PC-9 (cell line): ENCODE measurements at regions not wholly inside any gene's neighbourhood (a gene's known extent, or its start where the extent isn't known, plus 50 kb on each side); places are given as distances from the start of the nearest gene placed in this dataset.

Experiments
- BruUV-seq: library from RNA; stranded (reverse); fragments of 400-500 nt; replicated peaks from 2 replicates; lab custom pipeline; 2021; lab: Mats Ljungman, UMichigan
- CTCF ChIA-PET: fragments of 300-600 bp; sonication (Branson Sonifier 250); formaldehyde crosslinking; loops from one replicate; lab custom pipeline; 2022; ENCODE audit warnings: antibody characterized with exemption; lab: Charles Lee
- POLR2A ChIA-PET: fragments of 300-600 bp; sonication (Branson Sonifier 250); formaldehyde crosslinking; loops from one replicate; lab custom pipeline; 2022; ENCODE audit warnings: antibody characterized with exemption; ENCODE audit not compliant: unreplicated experiment; lab: Charles Lee
- DNase-seq, 2 experiments: peaks; one replicate each; pipeline versions ENCODE4 v3.0.0 to v3.0.0-alpha.2; 2015 to 2022; ENCODE audit warnings: mixed read lengths in 1 of 2
- H2AFZ ChIP-seq: fragments of 200-600 bp; sonication (generic); 2 replicates; pipeline ENCODE4 v1.8.1; 2017; ENCODE audit warnings: antibody characterized with exemption
- H3F3A ChIP-seq: fragments of 200-600 bp; sonication (generic); 2 replicates; pipeline ENCODE4 v1.8.1; 2017; ENCODE audit warnings: antibody characterized with exemption, mild to moderate bottlenecking, low read depth; ENCODE audit not compliant: insufficient read depth
- H3K27ac ChIP-seq: fragments of 200-600 bp; sonication (generic); 2 replicates; pipeline ENCODE4 v1.6.1; 2016; ENCODE audit warnings: mixed run types
- H3K27me3 ChIP-seq: fragments of 200-600 bp; sonication (generic); 2 replicates; pipeline ENCODE4 v1.6.1; 2016; ENCODE audit warnings: low read depth, mixed run types; ENCODE audit not compliant: insufficient read depth
- H3K36me3 ChIP-seq: fragments of 200-600 bp; sonication (generic); 2 replicates; pipeline ENCODE4 v1.6.1; 2016; ENCODE audit warnings: low read depth, mixed run types
- H3K4me1 ChIP-seq: fragments of 200-600 bp; sonication (generic); replicated peaks from 2 replicates; pipeline ENCODE4 v1.6.1; 2016; ENCODE audit warnings: mixed run types; ENCODE audit not compliant: insufficient read depth
- H3K4me2 ChIP-seq: fragments of 200-600 bp; sonication (generic); 2 replicates; pipeline ENCODE4 v1.6.1; 2017; ENCODE audit warnings: mixed run types
- H3K4me3 ChIP-seq: fragments of 200-600 bp; sonication (generic); 2 replicates; pipeline ENCODE4 v1.6.1; 2016; ENCODE audit warnings: mixed run types
- H3K79me2 ChIP-seq: fragments of 200-600 bp; sonication (generic); 2 replicates; pipeline ENCODE4 v1.6.1; 2017; ENCODE audit warnings: low read depth, mixed run types
- H3K9me2 ChIP-seq: fragments of 200-600 bp; sonication (generic); 2 replicates; pipeline ENCODE4 v1.8.1; 2017; ENCODE audit warnings: mild to moderate bottlenecking; ENCODE audit not compliant: insufficient read depth
- H3K9me3 ChIP-seq: fragments of 200-600 bp; sonication (generic); 2 replicates; pipeline ENCODE4 v1.8.1; 2016; ENCODE audit warnings: low read depth; ENCODE audit not compliant: insufficient read depth
- H4K20me1 ChIP-seq: fragments of 200-600 bp; sonication (generic); 2 replicates; pipeline ENCODE4 v1.8.1; 2017; ENCODE audit not compliant: insufficient read depth
- CTCF ChIP-seq: fragments of 200-600 bp; sonication (generic); conservative IDR thresholded peaks from 2 replicates; pipeline ENCODE4 v1.6.1; 2017; ENCODE audit warnings: mixed run types, antibody characterized with exemption, mild to moderate bottlenecking, moderate library complexity
- EZH2 ChIP-seq: fragments of 200-600 bp; sonication (generic); IDR thresholded peaks from 2 replicates; pipeline ENCODE4 v1.8.0; 2017; ENCODE audit warnings: antibody characterized with exemption, low read depth
- intact Hi-C: fragments of 100-400 bp; cut with micrococcal nuclease; formaldehyde crosslinking; loops from one replicate; pipeline ENCODE4 v1.10.0; 2022; ENCODE audit not compliant: unreplicated experiment

- ChIA-PET POLR2A (no interaction called here), CTCF (no interaction called here)
- Histone ChIP-seq H3K27me3 (no peaks in the 10 kb centered on the region), H3K79me2 (no peaks in the 10 kb centered on the region), H2AFZ (no peak overlapping the region), H3K4me1 (no peaks in the 10 kb centered on the region), H3K36me3 (no peaks in the 10 kb centered on the region), H4K20me1 (0 out of 2 replicates have a peak, but pooled peaks cover 2% of the 10 kb centered on the region), H3K27ac (no peak overlapping the region), H3K9me2 (no peaks in the 10 kb centered on the region), H3K9me3 (no peaks in the 10 kb centered on the region), H3F3A (no peaks in the 10 kb centered on the region), H3K4me3 (no peak overlapping the region), H3K4me2 (no peak overlapping the region)
- BruUV-seq, result no TSS peak
- intact Hi-C loops, result no loop called here
- DNase-seq, result no peak
- no peak for TF ChIP-seq CTCF
- TF ChIP-seq EZH2, result no peak
These were observed 100.6 kb downstream of the CETN3 start for GRCh38 chr5:90308787-90309585.

DNA sequence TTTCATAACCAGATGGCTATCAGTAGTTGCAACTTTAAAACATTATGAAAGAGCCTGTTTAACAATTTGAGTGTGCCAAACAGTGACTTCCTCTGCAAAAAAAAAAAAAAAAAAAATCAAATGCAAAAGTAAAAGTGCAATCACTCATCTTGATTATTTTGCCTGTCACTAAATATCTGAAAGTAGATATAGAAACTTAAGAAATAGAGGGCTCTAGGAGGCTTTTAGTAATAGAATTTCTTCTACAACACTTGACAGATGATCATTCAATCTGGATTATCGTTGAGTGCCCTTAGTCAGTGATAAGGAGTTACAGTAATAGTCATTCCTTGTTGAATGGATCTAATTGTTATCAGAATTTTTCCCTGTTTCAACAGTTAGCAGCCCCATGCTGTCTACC lies 101.8 kb downstream of the CETN3 start:
- H3K27me3 ChIP-seq, result no peaks in the 10 kb centered on the region
- H2AFZ ChIP-seq, result no peak overlapping the region
- no peaks in the 10 kb centered on the region for H3K9me3 ChIP-seq
- H3K36me3 ChIP-seq, result no peaks in the 10 kb centered on the region
- H3K4me1 ChIP-seq, result no peaks in the 10 kb centered on the region
- POLR2A ChIA-PET, result no interaction called here
- TF ChIP-seq CTCF (no peak), EZH2 (no peak)
- no TSS peak for BruUV-seq
- no peak overlapping the region for H3K27ac ChIP-seq
- no peak overlapping the region for H3K4me3 ChIP-seq
- H3K9me2 ChIP-seq, result no peaks in the 10 kb centered on the region
- CTCF ChIA-PET, result no interaction called here
- H4K20me1 ChIP-seq, result 0 out of 2 replicates have a peak, but pooled peaks cover 2% of the 10 kb centered on the region
- no peaks in the 10 kb centered on the region for H3F3A ChIP-seq
- H3K79me2 ChIP-seq, result no peaks in the 10 kb centered on the region
- intact Hi-C loops, result no loop called here
- DNase-seq, result no peak
- H3K4me2 ChIP-seq, result no peak overlapping the region

GRCh38 chr5:90307322-90307721 lies 102.2 kb downstream of the CETN3 start:
- ChIA-PET CTCF (no interaction called here), POLR2A (no interaction called here)
- intact Hi-C loops, result no loop called here
- no peaks in the 10 kb centered on the region for H3K27me3 ChIP-seq
- BruUV-seq, result no TSS peak
- H3K4me2 ChIP-seq, result no peak overlapping the region
- no peak overlapping the region for H3K4me3 ChIP-seq
- no peaks in the 10 kb centered on the region for H3K79me2 ChIP-seq
- no peak overlapping the region for H2AFZ ChIP-seq
- H3F3A ChIP-seq, result no peaks in the 10 kb centered on the region
- TF ChIP-seq EZH2 (no peak), CTCF (no peak)
- no peaks in the 10 kb centered on the region for H3K4me1 ChIP-seq
- no peaks in the 10 kb centered on the region for H3K36me3 ChIP-seq
- DNase-seq, result no peak
- no peaks in the 10 kb centered on the region for H3K9me3 ChIP-seq
- H3K27ac ChIP-seq, result no peak overlapping the region
- H3K9me2 ChIP-seq, result no peaks in the 10 kb centered on the region
- H4K20me1 ChIP-seq, result 0 out of 2 replicates have a peak, but pooled peaks cover 2% of the 10 kb centered on the region
